HL-60 (cell line): ENCODE measurements at regions not wholly inside any gene's neighbourhood (a gene's known extent, or its start where the extent isn't known, plus 50 kb on each side); places are given as distances from the start of the nearest gene placed in this dataset.

Experiments used
- DNase-seq, 2 experiments: peaks; one replicate each; pipeline ENCODE4 v3.0.0-alpha.2; 2010 to 2020; ENCODE audit warnings: low read depth in 1 of 2, low spot score in 1 of 2
- H3K27ac ChIP-seq: fragments of 250-450 bp; sonication (Bioruptor Pico); replicated peaks from 2 replicates; pipeline ENCODE4 v1.5.1; 2020; ENCODE audit warnings: mild to moderate bottlenecking, moderate library complexity
- H3K27me3 ChIP-seq: fragments of 250-450 bp; sonication (Bioruptor Pico); 2 replicates; pipeline ENCODE4 v1.5.1; 2021; ENCODE audit warnings: mild to moderate bottlenecking, moderate library complexity; ENCODE audit not compliant: insufficient read depth, poor library complexity, severe bottlenecking
- H3K4me3 ChIP-seq: replicated peaks from 2 replicates; pipeline ENCODE4 v1.5.1; 2011; ENCODE audit warnings: mild to moderate bottlenecking, control low read depth, low read length; ENCODE audit not compliant: insufficient read depth
- CTCF ChIP-seq: IDR thresholded peaks from one replicate; pipeline ENCODE4 v1.5.1; 2011; ENCODE audit warnings: low read length, control low read depth, inconsistent platforms; ENCODE audit not compliant: insufficient read depth
- GABPA ChIP-seq: IDR thresholded peaks from 2 replicates; pipeline ENCODE4 v1.6.1; 2012; ENCODE audit warnings: low read depth
- POLR2AphosphoS5 ChIP-seq: IDR thresholded peaks from 2 replicates; pipeline ENCODE4 v1.6.1; 2012; ENCODE audit warnings: low read depth
- REST ChIP-seq: IDR thresholded peaks from 2 replicates; pipeline ENCODE4 v1.6.1; 2012; ENCODE audit warnings: low read depth; ENCODE audit not compliant: insufficient replicate concordance
- SPI1 ChIP-seq: IDR thresholded peaks from 2 replicates; pipeline ENCODE4 v1.6.1; 2012; ENCODE audit warnings: low read depth, mild to moderate bottlenecking, borderline replicate concordance

- no peak overlapping the region for H3K4me3 ChIP-seq
- H3K27me3 ChIP-seq, result no peaks in the 10 kb centered on the region
- DNase-seq, result no peak
- TF ChIP-seq GABPA (no peak), REST (no peak), CTCF (no peak), POLR2AphosphoS5 (no peak), SPI1 (no peak)
- H3K27ac ChIP-seq, result no peak overlapping the region
Observed at GRCh38 chr10:44326474-44327030, 58.3 kb downstream of the CXCL12 start.

DNA sequence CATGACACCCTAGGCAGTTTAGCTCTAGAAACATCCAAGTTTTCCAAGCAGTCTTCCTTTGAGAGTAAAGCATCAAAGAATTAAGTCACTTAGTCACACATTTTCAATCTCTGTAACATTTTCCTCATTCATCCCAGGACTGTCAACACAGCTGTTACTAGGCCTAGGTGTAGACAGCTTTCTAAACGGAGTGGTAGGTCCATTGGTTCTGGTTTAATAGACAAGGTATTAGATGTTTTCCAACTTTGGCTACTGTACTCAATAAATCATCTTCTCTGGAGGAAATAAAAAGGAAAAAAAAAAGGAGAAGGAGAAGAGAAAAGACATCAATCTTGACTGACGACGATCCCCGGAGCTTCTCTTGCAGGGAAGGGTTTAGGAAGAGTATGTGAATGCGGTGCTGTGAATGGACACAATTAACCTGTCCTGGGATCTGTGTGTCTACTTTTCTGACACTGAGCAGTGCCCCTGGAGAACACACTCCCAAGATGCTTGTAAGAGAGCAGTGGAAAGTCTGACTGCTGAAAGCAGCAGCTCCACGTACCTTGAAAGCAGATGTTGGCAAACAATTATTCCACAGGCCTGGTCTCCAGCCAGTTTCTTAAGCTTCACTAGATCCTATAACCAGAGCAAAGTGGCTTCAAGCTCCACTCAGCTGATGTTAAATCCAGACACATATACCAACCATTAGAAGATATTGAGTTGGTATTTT, 59.1 kb downstream of the CXCL12 start:
- no peak for DNase-seq
- TF ChIP-seq CTCF (no peak), REST (no peak), POLR2AphosphoS5 (no peak), GABPA (no peak), SPI1 (no peak)
- Histone ChIP-seq H3K4me3 (no peak overlapping the region), H3K27me3 (no peaks in the 10 kb centered on the region), H3K27ac (no peak overlapping the region)

DNA sequence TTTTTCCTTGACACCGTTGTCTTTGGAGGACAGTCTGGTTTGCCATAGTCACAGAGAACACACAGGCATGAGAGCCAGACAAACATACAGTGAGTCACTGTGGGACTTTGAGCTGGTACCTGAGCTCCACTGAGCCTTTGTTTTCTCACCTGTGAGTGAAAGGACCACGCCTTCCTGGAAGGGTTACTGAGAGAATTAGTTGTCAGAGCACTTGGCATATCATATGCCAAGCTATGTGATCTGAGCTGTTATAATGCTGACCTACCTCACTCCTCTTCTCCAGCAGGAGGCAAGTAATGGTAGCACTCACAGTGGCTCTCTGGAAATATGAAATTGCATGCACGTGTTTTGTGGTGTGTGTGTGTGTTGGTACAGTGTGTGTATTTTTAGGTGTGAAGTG, 59.7 kb downstream of the CXCL12 start:
- H3K27me3 ChIP-seq, result no peaks in the 10 kb centered on the region
- no peak for DNase-seq
- H3K4me3 ChIP-seq, result no peak overlapping the region
- no peak for TF ChIP-seq CTCF
- no peak for TF ChIP-seq REST
- TF ChIP-seq POLR2AphosphoS5, result no peak
- TF ChIP-seq GABPA, result no peak
- TF ChIP-seq SPI1, result no peak
- H3K27ac ChIP-seq, result no peak overlapping the region
